Breast epithelium (tissue), 3 donors: ENCODE measurements at regions not wholly inside any gene's neighbourhood (a gene's known extent, or its start where the extent isn't known, plus 50 kb on each side); places are given as distances from the start of the nearest gene placed in this dataset.

Source experiments
- POLR2AphosphoS5 ChIP-seq, 3 donors: sonication (generic); formaldehyde crosslinking; IDR thresholded peaks; one replicate each; pipeline ENCODE4 v1.6.1; 2017; ENCODE audit warnings: antibody characterized with exemption in 3 of 3
- TF ChIP-seq, protein P1 (sequence below), 3 donors: fragments of 450-650 bp; IDR thresholded peaks; one replicate each; pipeline ENCODE4 v1.5.1; 2016 to 2017; ENCODE audit warnings: antibody characterized with exemption in 3 of 3, mild to moderate bottlenecking in 3 of 3, moderate library complexity in 3 of 3

DNA sequence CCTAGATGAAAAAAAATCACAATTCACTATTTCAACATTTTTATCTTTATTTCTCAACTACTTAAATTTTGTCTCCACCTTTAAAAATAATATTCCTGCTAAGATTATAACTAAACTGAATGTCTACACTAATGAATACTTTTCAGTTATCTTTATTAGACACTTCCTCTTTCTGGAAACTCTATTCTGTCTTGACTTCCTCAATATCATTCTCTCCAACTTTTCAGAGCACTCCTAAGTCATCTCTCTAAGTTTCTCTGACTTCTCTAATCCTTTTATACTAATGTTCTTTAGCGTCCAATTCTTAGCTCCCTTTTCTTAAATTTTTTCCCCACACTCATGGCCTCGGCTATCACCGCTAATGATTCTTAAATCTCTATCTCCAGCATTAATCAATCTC, 374.2 kb downstream of the FBXO8 start:
- no peak for TF ChIP-seq POLR2AphosphoS5 (IDR thresholded peaks at IDR 0.05)
- TF ChIP-seq, protein P1, sequence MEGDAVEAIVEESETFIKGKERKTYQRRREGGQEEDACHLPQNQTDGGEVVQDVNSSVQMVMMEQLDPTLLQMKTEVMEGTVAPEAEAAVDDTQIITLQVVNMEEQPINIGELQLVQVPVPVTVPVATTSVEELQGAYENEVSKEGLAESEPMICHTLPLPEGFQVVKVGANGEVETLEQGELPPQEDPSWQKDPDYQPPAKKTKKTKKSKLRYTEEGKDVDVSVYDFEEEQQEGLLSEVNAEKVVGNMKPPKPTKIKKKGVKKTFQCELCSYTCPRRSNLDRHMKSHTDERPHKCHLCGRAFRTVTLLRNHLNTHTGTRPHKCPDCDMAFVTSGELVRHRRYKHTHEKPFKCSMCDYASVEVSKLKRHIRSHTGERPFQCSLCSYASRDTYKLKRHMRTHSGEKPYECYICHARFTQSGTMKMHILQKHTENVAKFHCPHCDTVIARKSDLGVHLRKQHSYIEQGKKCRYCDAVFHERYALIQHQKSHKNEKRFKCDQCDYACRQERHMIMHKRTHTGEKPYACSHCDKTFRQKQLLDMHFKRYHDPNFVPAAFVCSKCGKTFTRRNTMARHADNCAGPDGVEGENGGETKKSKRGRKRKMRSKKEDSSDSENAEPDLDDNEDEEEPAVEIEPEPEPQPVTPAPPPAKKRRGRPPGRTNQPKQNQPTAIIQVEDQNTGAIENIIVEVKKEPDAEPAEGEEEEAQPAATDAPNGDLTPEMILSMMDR (IDR thresholded peaks at IDR 0.05): no peak
